GM18517 (cell line): ENCODE measurements at regions not wholly inside any gene's neighbourhood (a gene's known extent, or its start where the extent isn't known, plus 50 kb on each side); places are given as distances from the start of the nearest gene placed in this dataset.

Experiments
- ATAC-seq: cut with Tn5 transposase; IDR thresholded peaks from one replicate; pipeline ENCODE4 v1.9.1; 2021; ENCODE audit warnings: mild to moderate bottlenecking, moderate library complexity; ENCODE audit not compliant: unreplicated experiment

DNA sequence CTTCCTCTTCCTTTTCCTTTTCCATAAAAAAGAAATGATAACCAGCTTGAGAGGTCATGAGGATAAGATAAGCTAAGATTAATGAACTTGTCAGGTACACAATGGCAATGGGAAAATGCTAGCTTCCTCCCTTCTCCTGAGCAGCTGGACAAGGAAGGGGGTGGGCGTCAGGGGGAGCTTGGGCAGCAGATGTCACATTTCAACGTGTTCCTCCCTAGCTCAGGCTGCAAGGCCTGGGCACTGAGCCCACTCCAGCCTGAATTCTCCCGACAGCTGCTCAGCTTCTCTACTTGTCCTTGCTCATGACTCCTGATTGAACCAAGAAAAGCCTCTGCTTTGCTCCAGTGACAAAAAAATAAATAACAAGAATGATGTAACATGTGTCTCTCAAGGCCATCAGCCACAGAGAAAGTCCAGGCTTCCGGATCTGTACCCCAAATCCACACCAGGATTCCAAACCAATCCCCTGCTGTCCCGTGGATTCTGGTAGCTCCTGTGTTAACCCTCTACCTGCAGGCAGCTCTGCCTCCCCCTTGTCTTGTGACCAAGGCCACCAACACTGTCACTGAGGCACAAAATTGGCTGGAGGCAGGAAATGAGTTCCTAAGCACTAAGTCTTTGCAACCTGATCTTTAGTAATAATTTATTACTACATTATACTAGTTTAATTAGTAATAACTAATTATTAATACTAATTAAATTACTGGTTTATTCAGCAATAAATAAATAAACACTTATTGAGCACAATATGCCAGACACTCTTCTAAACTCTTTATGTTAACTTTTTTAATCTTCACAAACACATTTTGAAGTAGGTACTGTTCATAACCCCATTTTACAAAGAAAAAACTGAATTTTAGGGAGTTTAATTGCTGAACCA is 146.5 kb downstream of the CCDC34 start:
- ATAC-seq: no peak

DNA sequence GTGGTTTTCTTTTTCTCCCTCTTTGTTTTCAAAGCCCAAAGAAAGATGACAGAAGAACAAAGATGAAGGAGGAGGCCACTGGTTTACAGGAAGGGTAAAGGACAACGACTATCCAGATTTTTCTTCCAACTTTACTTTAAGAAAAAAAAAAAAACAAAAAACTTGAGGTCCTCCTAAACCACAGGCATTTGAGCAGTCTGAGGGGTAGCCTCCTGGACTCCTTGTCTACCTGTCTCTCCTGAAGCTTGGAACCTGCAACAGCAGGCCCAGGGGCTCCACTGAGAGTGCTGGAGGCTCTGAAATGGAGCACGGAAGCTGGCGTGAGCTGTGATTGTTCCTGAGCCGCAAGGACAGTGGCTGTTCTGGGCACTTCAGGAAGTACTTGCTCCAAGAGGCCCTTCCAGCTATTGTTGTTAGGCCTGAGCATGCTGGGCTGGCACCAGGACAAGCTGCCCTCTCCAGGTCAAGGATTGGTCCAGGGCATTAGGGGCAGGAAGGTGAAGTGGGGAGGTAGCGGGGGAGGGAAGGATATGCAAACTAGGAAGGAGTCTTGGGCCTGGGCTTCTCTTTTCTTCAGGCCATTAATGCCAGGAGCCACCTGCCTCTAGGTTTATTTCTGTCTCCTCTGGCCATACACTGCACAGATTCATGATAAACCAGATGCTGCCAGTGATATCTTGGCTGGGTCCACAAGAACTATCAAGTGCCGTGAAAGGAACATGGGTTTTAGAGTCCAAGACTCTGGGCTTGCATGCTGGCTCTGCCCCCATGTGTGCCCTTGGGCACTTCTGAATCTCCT is 147.3 kb downstream of the CCDC34 start:
- no peak for ATAC-seq

DNA sequence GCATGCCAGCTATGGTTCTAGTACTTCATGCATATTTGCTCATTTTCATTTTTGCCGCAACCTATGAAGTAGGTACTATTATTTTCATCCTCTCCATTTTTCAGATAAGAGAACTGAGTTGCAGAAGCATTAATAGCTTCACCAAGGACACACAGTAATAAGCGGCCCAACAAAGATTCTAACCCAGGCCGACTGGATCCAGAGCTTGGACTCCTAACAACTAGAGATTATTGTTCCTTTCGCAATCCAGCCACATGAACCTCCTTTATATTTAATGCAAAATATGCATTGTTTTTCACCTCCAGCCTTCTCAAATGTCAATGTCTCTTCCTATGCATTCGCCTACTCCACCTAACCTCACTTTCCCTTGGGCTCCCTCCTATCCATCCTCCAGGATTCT is 148.3 kb downstream of the CCDC34 start:
- no peak for ATAC-seq

DNA sequence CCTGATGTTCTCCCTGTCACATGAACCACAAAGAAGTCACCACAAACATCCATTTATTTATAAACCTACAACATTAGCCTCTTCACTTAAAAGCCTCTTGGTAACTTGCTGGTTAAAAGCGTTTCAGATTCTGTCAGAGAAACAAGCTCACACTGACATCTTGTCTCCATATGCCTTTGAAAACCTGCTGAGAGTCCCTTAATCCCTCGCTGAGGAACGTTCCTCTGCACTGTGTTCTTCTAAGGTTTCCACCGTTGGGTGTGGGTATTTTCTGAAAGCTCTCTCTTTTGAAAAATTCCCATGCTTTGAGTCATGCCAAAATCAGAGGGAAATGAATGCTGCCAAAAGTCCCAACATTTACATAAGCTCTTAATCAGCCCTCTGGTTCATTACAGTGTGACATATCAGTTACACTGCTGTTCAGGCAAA is 149.8 kb downstream of the CCDC34 start:
- ATAC-seq: no peak

DNA sequence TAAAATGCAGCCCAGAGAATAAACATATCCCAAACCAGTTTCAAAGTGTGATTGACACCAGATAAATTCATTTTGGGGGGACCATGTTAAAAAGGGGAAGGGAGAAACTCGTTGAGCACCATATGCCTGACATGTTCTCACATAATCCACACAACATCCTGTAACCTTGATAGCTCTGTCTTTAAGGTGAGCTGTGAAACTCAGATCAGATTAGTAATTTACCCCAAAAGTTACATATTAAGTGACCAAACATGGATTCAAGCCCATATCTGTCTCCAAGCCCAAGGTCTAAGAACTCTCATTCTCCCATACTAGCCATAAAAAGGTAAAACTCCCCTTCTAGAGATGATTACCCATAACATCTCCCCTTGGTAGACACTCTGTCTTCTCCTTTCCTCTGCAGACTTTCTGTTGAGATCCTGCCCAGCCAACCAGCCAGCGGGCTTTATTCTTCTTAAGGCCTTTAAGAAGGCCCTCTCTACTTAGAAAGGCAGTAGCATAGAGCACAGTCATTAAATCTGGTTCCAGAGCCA is 150.7 kb downstream of the CCDC34 start:
- ATAC-seq: peak; percentile 42

DNA sequence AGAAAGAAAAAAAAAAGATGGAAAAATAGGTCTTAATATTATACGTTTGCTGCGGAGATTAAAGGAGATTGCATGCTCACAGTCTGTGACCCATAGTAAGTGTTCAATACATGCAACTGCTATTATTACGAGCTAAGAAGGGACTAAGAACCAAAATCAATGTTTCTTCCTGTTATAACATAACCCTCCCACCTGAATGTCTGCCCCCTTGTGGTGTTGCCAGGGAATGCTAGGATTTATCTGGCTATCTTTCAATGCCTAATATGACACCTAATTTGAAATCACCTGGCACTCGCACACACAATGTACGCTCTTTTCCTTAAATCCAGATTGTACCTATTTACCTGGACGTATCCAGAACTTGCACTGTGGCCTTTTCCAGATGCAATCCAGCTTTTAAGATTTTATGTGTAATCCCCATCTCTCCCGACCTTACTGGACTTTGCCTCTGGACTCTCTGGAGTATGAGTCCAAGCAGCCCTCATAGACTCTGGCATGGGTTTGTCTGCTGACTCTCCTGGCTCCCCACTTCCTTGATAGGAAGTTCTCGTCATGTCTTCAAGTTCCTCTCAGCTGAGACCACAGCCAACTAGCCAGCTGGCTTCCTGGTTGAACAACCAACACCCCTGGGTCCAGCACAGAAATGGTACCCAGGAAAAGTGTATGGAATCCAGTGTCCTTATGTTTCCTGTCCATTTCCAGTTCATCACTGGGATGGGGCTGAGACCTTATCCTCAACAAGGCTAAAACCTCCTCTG is 151.5 kb downstream of the CCDC34 start:
- ATAC-seq: no peak

DNA sequence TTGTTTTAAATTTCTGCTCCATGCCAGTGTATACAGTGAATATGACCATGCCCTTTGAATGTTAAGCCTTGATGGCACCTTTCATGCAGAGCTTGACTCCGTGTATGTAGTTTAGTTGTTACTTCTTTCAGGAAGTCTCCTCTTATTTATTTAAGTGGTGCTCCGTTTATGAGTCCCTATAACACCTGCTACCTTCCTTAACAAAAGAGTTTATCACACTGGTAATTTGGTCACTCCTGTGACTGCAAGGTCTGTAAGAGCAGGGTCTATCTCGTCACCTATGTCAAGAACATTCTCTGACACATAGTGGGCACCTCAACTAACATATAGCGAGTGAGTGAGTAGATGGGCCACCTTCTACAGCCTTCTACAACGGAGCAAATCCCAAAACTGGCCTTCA is 152.5 kb downstream of the CCDC34 start:
- no peak for ATAC-seq

DNA sequence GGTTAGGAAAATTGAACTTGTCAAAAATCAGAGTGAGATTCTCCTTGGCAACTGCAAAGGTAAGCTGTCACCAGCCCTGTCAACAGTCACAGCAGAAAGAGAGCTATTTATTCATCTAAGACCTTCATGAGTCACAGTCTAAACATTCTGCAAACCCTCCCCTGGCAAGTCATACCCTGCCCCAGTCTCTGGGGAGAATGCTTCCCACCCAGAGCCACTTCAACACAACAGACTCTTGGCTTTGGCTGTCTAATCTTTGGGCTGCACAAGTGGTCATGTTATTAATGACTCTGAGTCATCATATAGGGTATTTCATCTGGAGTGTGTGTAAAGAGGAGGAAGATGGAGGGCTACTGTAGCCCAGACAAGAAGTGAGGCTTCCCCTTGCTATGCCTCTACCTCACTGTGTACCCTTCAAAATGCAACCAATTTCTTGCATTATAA is 153.4 kb downstream of the CCDC34 start:
- peak; percentile 58 for ATAC-seq

DNA sequence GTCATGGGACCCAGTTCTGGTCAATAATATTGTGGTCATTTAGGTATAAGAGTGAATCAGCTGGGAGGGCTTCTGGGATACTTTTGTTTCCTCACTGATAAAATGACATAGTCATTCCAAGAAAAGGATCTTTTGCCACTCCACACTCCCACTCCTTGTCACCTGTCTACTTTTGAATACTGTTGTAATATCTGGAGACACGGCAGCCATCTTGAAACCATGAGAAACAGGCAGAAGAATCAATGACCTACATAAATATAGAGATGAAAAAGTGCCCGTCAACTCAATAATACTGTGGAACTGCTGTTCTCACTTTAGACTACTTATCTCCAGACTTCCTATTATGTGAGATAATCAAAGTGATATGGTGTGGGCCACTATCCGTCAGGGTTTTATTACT is 154.2 kb downstream of the CCDC34 start:
- ATAC-seq: no peak

DNA sequence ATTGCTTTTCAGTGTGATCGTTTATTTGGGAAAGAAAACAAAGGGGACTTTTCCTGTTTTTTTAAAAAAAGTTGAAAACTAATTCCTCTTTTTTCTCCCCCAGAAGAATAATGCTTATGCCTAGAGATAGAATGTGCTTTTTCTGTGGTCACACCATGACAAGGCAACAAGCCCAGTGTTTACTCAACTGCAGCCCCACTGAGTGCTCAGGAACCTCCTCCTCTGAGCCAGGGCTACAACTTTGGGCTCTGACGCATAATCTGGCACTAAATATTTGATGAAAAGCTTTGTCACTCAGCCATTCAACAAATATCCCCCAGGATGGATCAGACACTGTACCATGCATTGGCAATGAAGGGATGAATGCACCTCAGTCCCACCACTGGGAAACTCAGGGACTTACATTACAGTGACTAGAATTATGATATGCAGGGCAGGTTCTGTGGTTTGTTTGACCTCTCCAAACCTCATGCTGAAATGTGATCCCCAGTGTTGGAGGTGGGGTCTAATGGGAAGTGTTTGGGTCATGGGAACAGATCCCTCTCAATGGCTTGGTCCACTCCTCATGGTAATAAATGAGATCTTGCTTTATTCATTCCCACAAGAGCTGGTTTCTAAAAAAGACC is 155.9 kb downstream of the CCDC34 start:
- ATAC-seq: no peak

DNA sequence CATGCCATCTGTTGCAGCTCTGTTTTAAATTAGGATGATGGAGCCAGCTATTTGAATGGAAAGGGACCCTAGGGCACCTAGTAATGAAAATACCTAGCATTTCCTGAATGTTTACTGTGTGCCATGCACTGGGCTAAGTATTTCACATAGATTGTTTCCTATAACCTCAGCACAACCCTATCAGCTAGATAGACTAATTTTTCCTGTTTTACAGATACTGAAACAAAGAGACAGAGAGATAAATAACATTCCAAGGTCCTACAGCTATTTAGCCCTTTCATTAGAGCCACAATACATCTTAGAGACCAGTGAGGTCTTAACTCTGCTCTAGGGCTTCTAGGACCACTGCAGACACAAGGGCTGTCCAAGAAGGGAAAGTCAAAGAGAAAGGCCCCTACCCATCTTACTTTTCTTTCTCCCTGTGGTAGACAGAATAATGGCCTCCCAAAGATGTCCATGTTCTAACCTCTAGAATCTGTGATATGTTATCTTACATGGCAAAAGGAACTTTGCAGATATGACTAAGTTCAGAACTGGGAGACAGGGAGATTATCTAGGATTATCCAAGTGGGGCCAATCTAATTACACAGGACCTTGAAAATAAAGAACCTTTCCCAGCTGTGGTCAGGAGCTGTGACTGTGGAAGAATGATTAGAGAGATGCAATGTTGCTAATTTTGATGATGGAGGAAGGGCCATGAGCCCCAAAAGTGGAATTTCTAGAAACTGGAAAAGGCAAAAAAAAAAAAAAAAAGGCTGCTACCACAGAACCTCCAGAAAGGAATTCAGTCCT is 157.0 kb downstream of the CCDC34 start:
- no peak for ATAC-seq

DNA sequence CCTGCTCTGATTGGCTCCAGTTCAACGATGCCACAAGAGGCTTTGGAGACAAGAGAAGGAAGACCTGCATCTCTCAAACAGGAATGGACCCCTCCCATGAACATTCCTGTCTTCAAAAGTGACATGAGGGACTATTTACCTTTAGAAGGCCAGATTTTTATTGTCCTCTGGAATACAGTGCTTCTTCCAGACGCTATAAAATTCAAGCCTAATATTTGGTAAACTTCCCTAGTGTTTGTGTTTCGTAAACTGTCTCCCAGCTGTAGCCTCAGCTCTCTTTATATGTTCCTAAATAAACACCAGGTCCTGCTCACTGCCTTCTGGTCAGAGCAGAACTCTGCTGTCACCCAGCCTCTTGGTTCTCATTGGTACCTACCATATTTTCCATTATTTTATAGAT is 157.8 kb downstream of the CCDC34 start:
- no peak for ATAC-seq

DNA sequence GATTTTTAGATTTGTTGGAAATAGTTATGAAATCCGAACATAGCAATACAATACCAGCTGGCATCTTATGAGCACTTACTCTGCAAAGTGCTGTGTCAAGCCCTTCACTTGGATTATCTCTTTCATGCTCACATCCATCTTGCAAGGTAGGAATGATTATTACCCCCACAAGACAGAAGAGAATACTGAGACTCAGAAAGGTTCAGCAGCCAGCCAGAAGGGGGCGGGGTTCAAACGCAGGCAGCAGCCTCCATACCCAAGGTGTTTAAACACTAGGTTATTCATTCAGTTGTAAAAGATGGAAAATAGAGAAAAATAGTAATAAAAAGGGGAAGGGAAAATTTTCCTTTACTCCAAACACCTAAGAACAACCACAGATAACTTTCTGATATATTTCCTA is 158.5 kb downstream of the CCDC34 start:
- no peak for ATAC-seq

DNA sequence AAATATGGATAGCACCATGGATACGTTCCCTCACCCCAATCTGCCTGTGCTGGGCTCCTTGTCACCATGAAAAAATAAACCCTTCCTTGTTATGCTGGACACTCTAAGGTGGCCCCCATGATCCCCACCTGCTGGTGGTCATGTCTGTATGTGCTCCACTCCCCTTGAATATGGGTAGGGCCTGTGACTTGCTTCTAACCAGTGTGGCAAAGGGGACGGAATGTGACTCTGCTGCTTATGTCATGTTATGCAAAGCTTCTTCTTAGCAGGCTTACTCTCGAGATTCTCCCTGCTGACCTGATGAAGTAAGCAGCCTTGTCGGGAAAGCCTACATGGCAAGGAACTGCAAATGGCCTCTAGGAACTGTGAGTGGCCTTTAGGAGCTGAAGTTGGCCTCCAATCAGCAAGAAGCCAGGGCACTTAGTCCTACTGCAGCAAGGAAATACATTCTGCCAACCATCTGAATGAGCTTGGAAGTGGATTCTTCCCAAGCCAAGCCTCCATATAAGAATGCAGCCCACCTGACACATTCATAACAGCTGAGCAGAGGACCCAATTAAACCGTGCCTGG is 159.9 kb downstream of the CCDC34 start:
- no peak for ATAC-seq

DNA sequence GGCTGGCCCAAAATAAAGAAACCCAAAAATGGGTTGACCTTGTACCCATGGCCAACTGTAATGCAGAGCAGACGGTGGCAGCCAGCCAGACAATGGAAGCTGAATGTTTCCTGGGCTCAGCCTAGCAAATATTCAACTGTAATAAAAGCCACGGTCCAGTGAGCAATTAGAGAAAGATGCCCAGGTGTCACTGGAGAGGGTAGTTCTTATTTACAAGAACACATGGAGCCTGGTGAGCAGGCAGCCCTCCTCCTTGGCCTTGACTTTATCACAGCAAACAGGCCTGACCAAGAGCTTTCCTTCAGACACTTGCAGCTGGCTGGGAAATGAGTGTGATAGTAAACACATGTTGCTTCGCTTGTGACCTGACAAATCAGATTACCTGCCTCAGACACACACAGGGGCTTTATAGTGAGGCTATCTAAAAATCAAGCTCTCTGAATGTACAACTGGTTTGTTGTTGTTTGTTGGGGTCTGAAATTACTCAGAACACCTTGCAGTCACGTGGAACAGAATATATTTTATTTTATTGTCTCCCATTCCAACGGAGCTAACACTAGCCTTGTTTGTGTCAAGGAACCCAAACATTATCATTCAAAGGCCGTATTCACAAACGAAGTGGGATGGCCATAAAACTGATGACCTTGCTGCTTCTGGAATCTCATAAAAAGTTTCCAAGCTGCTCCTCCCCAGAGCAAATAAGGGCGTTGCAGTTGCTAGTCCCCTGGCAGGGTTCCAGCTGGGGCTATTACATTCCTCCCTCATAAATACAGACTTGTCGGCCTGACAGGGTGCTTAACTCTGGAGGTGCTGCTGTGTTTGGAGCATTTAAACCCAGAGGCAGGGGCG is 161.1 kb downstream of the BBOX1 start:
- no peak for ATAC-seq

DNA sequence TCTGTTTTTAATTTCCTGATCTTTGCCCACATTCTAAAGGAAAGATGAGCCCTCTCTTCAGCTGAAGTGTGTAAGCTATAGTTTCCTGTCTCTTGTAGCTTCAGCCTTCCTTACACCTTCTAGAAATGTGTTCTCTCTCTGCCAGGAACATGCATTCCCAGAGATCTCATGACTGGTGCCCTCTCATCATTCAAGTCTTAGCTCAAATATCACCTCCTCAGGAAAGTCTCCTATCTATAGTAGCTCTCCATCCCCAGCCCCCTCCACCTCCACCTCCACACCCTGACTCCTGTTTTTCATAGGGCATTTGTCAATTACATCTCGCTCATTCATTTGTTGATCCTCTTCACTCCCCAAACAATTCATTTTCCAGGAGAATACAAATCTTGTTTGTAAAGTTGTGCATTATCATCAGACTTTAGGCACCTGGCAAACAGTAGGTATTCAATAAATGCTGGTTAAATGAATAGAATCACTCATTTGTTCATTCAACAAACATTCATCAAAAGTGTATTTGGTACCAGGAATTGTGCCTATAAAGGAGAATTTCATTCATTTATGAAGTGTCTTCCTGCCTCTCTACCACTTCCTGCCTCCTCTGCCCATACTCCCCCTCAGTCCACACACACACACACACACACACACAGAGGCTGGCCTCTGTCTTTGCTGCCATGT is 160.3 kb downstream of the BBOX1 start:
- no peak for ATAC-seq

DNA sequence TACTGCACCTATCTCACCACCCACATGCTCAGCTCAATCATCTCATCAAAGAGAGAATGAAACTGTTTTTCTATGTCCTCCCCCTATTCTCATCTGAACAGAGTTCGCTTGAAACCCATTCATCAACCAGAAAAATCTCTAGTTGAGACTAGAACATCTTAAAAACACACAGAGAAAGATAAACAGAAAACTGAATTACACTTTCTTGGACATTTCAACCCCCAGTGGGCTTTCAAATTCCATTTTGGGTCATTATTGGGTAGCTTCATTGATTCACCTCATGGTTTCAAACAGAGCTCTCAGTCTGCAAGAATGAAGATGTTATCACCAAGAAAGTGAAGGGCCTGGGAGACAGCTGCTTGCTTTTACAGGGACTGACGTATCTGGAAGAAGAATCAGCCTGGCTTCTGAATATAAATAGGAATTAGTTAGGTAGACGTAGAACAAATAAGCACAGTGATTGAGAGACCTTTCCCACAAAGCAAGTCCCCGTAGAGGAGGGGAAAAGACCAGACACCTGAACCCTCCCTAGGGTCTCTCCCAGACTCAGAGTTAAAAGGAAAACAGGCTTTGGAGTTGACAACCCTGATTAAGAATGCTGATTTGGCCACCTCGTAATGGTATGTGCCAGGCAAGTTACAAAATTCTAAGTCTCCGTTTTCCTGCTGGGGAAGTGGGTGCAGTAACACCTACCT is 155.7 kb downstream of the BBOX1 start:
- ATAC-seq: no peak
